ENCODE measurements at regions not wholly inside any gene's neighbourhood (a gene's known extent, or its start where the extent isn't known, plus 50 kb on each side); places are given as distances from the start of the nearest gene placed in this dataset.

DNA sequence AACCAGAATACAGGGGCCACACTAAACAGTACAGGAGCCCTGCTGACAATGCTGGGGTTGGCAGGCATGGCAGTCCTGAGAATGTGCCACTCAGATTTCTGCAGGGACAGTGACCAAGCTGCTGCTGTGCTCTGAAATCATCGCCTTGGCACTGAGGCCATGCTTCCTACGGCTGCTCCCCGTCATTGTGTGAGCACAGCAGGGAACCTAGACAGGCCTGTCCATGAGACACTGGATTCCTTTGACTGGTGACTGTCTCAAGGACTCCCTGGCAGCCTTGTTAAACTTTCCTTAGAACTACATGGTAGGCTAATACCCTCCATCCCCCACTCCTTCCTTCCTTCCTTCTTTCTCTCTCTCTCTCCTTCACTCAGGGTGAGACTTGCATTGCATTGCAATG is 111.4 kb downstream of the LUZP4 start:
- DNase-seq (ENCODE audit: extremely low read depth, low read depth) = no peak
- TF ChIP-seq, protein P1, sequence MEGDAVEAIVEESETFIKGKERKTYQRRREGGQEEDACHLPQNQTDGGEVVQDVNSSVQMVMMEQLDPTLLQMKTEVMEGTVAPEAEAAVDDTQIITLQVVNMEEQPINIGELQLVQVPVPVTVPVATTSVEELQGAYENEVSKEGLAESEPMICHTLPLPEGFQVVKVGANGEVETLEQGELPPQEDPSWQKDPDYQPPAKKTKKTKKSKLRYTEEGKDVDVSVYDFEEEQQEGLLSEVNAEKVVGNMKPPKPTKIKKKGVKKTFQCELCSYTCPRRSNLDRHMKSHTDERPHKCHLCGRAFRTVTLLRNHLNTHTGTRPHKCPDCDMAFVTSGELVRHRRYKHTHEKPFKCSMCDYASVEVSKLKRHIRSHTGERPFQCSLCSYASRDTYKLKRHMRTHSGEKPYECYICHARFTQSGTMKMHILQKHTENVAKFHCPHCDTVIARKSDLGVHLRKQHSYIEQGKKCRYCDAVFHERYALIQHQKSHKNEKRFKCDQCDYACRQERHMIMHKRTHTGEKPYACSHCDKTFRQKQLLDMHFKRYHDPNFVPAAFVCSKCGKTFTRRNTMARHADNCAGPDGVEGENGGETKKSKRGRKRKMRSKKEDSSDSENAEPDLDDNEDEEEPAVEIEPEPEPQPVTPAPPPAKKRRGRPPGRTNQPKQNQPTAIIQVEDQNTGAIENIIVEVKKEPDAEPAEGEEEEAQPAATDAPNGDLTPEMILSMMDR (IDR thresholded peaks at IDR 0.05; ENCODE audit: low read depth, low read length) = no peak

DNA sequence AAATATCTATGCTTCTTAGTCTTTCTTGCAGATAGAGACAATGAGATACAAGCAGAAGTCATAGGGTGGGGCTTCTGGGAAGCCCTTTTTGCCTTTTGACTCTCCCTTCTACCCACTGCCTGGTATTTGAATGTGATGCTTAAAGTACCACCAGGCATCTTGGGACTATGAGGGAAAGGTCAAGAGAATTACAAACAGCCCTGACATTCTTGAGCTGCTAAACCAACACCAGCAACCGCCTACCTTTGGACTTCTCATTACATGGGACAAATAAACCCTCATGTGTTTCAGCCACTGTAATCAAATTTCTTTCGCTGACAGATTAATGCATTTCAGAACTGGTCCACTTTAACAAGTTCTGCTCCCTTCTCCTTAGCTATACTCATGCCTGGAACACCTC is 112.8 kb downstream of the LUZP4 start:
- TF ChIP-seq, protein P1 (IDR thresholded peaks at IDR 0.05; ENCODE audit: low read depth, low read length) = no peak
- no peak for DNase-seq (ENCODE audit: extremely low read depth, low read depth)

DNA sequence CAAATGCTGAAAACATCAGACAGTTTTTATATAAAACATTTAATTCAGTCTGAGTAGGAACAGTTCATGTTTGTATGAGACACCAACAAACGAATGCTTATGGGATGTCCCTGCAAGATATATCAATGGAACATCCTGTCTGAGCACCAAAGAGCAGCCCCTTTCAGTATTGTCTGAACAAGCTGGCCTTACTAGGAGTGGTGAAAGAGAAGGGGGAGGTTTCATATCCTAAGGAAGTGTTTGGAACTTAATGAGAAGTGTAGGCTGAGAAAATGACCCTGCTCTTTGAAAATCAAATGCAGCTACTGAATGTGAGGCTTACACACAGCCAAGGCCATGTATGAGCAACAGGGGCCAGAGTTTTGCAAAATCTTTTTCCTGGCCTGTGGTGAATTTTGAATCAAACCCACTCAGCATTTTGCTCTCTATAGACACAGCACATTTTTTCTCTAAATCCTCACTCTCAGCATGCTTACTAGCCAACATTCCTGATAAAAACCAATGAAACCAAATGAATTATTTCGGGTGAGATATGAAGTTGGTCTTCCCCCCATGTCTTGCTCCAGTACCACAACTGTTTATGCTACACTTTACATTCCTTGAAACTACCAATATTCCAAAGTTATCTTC is 119.4 kb downstream of the LUZP4 start:
- no peak for DNase-seq (ENCODE audit: extremely low read depth, low read depth)
- TF ChIP-seq, protein P1 (IDR thresholded peaks at IDR 0.05; ENCODE audit: low read depth, low read length) = no peak

DNA sequence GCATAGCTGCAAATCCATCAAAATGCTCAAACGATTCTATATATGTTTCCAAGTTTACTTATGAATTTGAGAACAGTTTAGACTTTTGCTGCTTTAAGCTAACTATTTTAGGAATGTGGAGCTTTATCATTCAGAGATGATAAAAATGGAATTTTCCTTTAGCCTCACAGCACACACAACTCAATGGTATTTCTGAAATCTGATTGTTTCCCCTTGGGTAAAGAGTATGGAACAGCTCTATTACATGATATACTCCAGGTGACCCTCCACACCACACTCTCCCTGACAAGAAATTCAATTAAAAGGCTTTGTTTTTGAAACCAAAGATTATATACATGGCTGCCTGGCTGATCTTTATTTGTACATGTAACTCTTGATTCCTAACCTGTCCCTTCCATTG is 120.0 kb downstream of the LUZP4 start:
- TF ChIP-seq, protein P1 (IDR thresholded peaks at IDR 0.05; ENCODE audit: low read depth, low read length) = no peak
- DNase-seq (ENCODE audit: extremely low read depth, low read depth) = no peak

DNA sequence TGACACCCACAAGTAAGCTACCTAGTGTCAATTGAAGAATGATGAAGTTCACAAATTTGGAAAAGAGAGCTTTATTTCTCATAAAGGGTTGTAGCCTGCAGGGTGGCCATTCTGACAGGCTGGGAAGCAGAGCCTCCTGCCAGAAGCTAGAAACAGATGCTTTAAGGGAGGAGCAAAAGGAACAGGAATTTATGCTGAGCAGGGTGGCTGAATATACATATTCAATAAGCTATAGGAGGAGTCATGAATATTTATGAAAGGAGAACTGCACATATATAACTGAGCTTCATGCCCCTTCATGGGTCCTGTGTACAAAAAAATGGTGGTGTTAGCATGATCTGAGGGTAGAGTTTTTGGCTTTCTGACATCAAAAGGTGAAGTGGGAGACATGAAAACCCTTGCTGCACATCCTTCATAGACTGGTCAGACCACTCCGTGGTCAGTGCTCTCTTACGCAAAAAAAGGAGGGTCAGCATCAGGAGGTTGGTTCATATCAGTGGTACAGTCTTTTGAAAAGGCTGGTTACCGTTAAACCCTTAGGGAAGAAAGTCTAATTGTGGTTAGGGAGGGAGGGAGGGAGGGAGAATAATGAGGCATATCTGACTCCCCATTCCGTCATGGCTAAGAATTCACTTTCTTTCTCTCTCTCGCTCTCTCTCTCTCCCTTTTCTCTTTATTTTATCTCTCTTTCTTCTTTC is 121.4 kb downstream of the LUZP4 start:
- TF ChIP-seq, protein P1 (IDR thresholded peaks at IDR 0.05; ENCODE audit: low read depth, low read length) = no peak
- no peak for DNase-seq (ENCODE audit: extremely low read depth, low read depth)

DNA sequence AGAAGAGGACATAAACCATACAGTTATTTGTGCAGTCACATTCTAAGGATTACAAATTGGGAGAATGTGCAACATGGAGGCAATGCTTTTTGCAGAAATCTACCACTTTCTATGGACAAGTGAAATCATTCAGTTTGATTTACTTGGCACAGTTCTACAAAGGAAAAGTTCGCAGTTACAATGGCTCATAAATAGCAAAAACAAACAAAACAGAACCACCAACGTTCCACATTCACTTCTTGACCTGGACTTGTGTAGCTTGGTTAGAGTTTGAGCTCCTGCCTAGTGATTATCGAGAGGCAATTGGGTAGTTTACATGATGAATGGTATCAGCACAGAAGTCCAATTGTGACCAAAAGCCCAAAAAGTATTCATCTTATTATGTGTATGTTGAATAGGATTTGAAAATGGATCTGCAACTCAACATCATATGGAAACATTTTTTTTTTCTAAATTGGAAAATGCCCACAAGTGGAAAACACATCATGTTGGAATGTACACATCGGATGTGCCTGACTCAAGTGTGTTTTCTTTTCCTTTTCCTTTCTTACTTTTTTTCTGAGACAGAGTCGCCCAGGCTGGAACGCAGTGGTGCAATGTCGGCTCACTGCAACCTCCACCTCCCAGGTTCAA is 123.8 kb downstream of the LUZP4 start:
- TF ChIP-seq, protein P1 (IDR thresholded peaks at IDR 0.05; ENCODE audit: low read depth, low read length) = no peak
- DNase-seq (ENCODE audit: extremely low read depth, low read depth) = no peak

DNA sequence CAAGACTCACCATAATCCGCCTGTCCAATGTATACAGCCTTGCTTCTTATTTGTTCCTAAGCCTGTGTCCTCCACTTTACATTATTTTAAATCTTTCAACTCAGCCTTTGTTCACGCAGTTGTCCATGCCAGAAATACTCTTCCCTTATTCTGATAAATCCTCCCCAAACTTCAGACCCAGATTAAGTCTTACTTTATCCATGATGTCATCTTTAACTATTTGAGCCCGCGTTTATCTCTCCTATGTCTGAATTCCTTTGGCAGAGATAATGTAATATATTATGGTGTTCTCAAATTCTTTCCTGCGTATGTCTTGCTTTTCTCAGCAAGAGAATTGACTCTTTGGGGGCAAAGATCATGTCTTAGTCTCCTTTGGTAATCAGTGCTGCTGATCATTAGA is 129.6 kb downstream of the LUZP4 start:
- TF ChIP-seq, protein P1 (IDR thresholded peaks at IDR 0.05; ENCODE audit: low read depth, low read length) = no peak
- no peak for DNase-seq (ENCODE audit: extremely low read depth, low read depth)
